ENCODE measurements at regions not wholly inside any gene's neighbourhood (a gene's known extent, or its start where the extent isn't known, plus 50 kb on each side); places are given as distances from the start of the nearest gene placed in this dataset.

- no peak for TF ChIP-seq PTRF (tag; IDR thresholded peaks at IDR 0.05)
- TF ChIP-seq GTF2A2 (tag; IDR thresholded peaks at IDR 0.05): no peak
- TF ChIP-seq ZNF354B (CRISPR knock-in tag; IDR thresholded peaks at IDR 0.05): no peak
- no peak for TF ChIP-seq MGA (IDR thresholded peaks at IDR 0.05)
- no peak for TF ChIP-seq GATAD2A (IDR thresholded peaks at IDR 0.05)
- TF ChIP-seq SP1 (CRISPR knock-in tag; IDR thresholded peaks at IDR 0.05): no peak
- no peak for TF ChIP-seq ZFPM2 (CRISPR knock-in tag; IDR thresholded peaks at IDR 0.05)
- no peak for TF ChIP-seq OTX1 (CRISPR knock-in tag; IDR thresholded peaks at IDR 0.05)
- TF ChIP-seq ZNF395 (CRISPR knock-in tag; IDR thresholded peaks at IDR 0.05): 0 out of 2 replicates have a peak, but pooled peaks have one; percentile 61
- TF ChIP-seq CCNT2 (IDR thresholded peaks at IDR 0.05; ENCODE audit: borderline replicate concordance, extremely low read depth, insufficient read length, low read depth, low read length): no peak
- TF ChIP-seq ZZZ3 (IDR thresholded peaks at IDR 0.05): no peak
- no peak for TF ChIP-seq ZNF143 (CRISPR knock-in tag; IDR thresholded peaks at IDR 0.05)
- no peak for TF ChIP-seq ZC3H4 (CRISPR knock-in tag; IDR thresholded peaks at IDR 0.05; ENCODE audit: borderline replicate concordance)
- no peak for TF ChIP-seq ZNF184 (CRISPR knock-in tag; IDR thresholded peaks at IDR 0.05)
- TF ChIP-seq EHMT2 (IDR thresholded peaks at IDR 0.05): no peak
- no peak for TF ChIP-seq ZNF583 (CRISPR knock-in tag; IDR thresholded peaks at IDR 0.05)
- TF ChIP-seq ZNF764 (CRISPR knock-in tag; IDR thresholded peaks at IDR 0.05; ENCODE audit: low read depth): no peak
- TF ChIP-seq KLF1 (tag; IDR thresholded peaks at IDR 0.05): no peak
Measured at GRCh38 chr14:71320107-71320733, 413.0 kb downstream of the PCNX1 start, which contains the start of gene SIPA1L1 (continued).

All from K562 (cell line).